ENCODE measurements at regions not wholly inside any gene's neighbourhood (a gene's known extent, or its start where the extent isn't known, plus 50 kb on each side); places are given as distances from the start of the nearest gene placed in this dataset.

- no peak for TF ChIP-seq CTCF (IDR thresholded peaks at IDR 0.05)
- TF ChIP-seq POLR2A (IDR thresholded peaks at IDR 0.05), result no peak
Observed at GRCh38 chr3:117543521-117543920, 833.9 kb downstream of the TUSC7 start.

Measured in Peyer's patch (tissue), 4 donors.